GM23248 (cell line): ENCODE measurements at regions not wholly inside any gene's neighbourhood (a gene's known extent, or its start where the extent isn't known, plus 50 kb on each side); places are given as distances from the start of the nearest gene placed in this dataset.
"Not testable (repeated sequence)": the region's sequence is repeated elsewhere in the genome, so short reads cannot be mapped to it uniquely, and the experiment has no call there.

Source experiments
- DNase-seq: peaks from one replicate; pipeline ENCODE4 v3.0.0-alpha.2; 2015
- H2AFZ ChIP-seq: fragments of 200-600 bp; sonication (generic); 2 replicates; pipeline ENCODE4 v1.6.1; 2016; ENCODE audit warnings: antibody characterized with exemption
- H3F3A ChIP-seq: fragments of 200-600 bp; sonication (generic); 2 replicates; pipeline ENCODE4 v1.6.1; 2016; ENCODE audit warnings: mild to moderate bottlenecking, antibody characterized with exemption, mixed run types; ENCODE audit not compliant: insufficient read depth
- H3K27ac ChIP-seq: fragments of 200-600 bp; sonication (generic); 2 replicates; pipeline ENCODE4 v1.5.1; 2016; ENCODE audit warnings: mild to moderate bottlenecking
- H3K27me3 ChIP-seq: fragments of 200-600 bp; sonication (generic); replicated peaks from 2 replicates; pipeline ENCODE4 v1.6.1; 2016; ENCODE audit warnings: mild to moderate bottlenecking; ENCODE audit not compliant: insufficient read depth
- H3K36me3 ChIP-seq: fragments of 200-600 bp; sonication (generic); 2 replicates; pipeline ENCODE4 v1.6.1; 2016; ENCODE audit warnings: low read depth, mild to moderate bottlenecking
- H3K4me1 ChIP-seq: fragments of 200-600 bp; sonication (generic); 2 replicates; pipeline ENCODE4 v1.6.1; 2016; ENCODE audit warnings: mild to moderate bottlenecking; ENCODE audit not compliant: insufficient read depth
- H3K4me2 ChIP-seq: fragments of 200-600 bp; sonication (generic); one replicate; pipeline ENCODE4 v1.6.1; 2016; ENCODE audit warnings: mild to moderate bottlenecking; ENCODE audit not compliant: unreplicated experiment
- H3K4me3 ChIP-seq: fragments of 200-600 bp; sonication (generic); 2 replicates; pipeline ENCODE4 v1.5.1; 2016; ENCODE audit warnings: mild to moderate bottlenecking
- H3K79me2 ChIP-seq: fragments of 200-600 bp; sonication (generic); 2 replicates; pipeline ENCODE4 v1.6.1; 2016; ENCODE audit warnings: mild to moderate bottlenecking; ENCODE audit not compliant: insufficient read depth
- H3K9ac ChIP-seq: fragments of 200-600 bp; sonication (generic); 2 replicates; pipeline ENCODE4 v1.6.1; 2016; ENCODE audit warnings: mild to moderate bottlenecking
- H3K9me2 ChIP-seq: fragments of 200-600 bp; sonication (generic); 2 replicates; pipeline ENCODE4 v1.6.1; 2016; ENCODE audit warnings: mixed run types, mild to moderate bottlenecking, moderate library complexity; ENCODE audit not compliant: insufficient read depth
- H3K9me3 ChIP-seq: fragments of 200-600 bp; sonication (generic); one replicate; pipeline ENCODE4 v1.6.1; 2017; ENCODE audit warnings: low read depth
- H4K20me1 ChIP-seq: fragments of 200-600 bp; sonication (generic); 2 replicates; pipeline ENCODE4 v1.6.0; 2016; ENCODE audit not compliant: insufficient read depth
- EZH2 ChIP-seq: fragments of 200-600 bp; sonication (generic); IDR thresholded peaks from 2 replicates; pipeline ENCODE4 v1.6.1; 2018; ENCODE audit warnings: antibody characterized with exemption, mild to moderate bottlenecking; ENCODE audit not compliant: insufficient read depth, poor library complexity, severe bottlenecking
- EZH2phosphoT487 ChIP-seq: fragments of 200-600 bp; sonication (generic); IDR thresholded peaks from 2 replicates; pipeline ENCODE4 v1.6.1; 2018; ENCODE audit warnings: antibody characterized with exemption, moderate library complexity, mild to moderate bottlenecking, low read depth; ENCODE audit not compliant: insufficient read depth
- WGBS, 2 experiments: methylation state at CpG; one replicate each; pipeline ENCODE4 v1.1.6; 2015 to 2017; ENCODE audit warnings: low lambda C conversion rate in 2 of 2, low coverage in 1 of 2; ENCODE audit errors: missing lambda C conversion rate in 2 of 2; 5-methylcytosine and 5-hydroxymethylcytosine counted together
- in situ Hi-C: fragments of 300-500 bp; cut with MboI; formaldehyde crosslinking; loops from 2 replicates; pipeline ENCODE4 v1.15.0; 2020

- Histone ChIP-seq H3K4me2 (no peak overlapping the region), H3K36me3 (no peaks in the 10 kb centered on the region), H3K4me1 (0 out of 2 replicates have a peak, but pooled peaks cover 6% of the 10 kb centered on the region), H3K27me3 (no peaks in the 10 kb centered on the region), H3F3A (0 out of 2 replicates have a peak, but pooled peaks cover 4% of the 10 kb centered on the region), H3K9ac (no peak overlapping the region), H3K9me2 (no peaks in the 10 kb centered on the region), H3K27ac (no peak overlapping the region), H4K20me1 (no peaks in the 10 kb centered on the region), H3K4me3 (no peak overlapping the region), H3K79me2 (no peaks in the 10 kb centered on the region), H3K9me3 (no peaks in the 10 kb centered on the region), H2AFZ (no peak overlapping the region)
- DNase-seq, result no peak
- in situ Hi-C loops, result no loop called here
- TF ChIP-seq EZH2 (no peak), EZH2phosphoT487 (no peak)
These were observed 169.6 kb upstream of the NDUFV2 start for GRCh38 chr18:8932866-8933265.

- Histone ChIP-seq H3K9ac (no peak overlapping the region), H4K20me1 (no peaks in the 10 kb centered on the region), H3K9me2 (no peaks in the 10 kb centered on the region), H3K27ac (no peak overlapping the region), H3K4me1 (0 out of 2 replicates have a peak, but pooled peaks cover 6% of the 10 kb centered on the region), H3K79me2 (no peaks in the 10 kb centered on the region), H3K4me3 (no peak overlapping the region), H3K27me3 (no peaks in the 10 kb centered on the region), H3K36me3 (no peaks in the 10 kb centered on the region), H2AFZ (no peak overlapping the region), H3K9me3 (no peaks in the 10 kb centered on the region), H3K4me2 (no peak overlapping the region), H3F3A (0 out of 2 replicates have a peak, but pooled peaks cover 4% of the 10 kb centered on the region)
- in situ Hi-C loops, result no loop called here
- no peak for DNase-seq
- TF ChIP-seq EZH2phosphoT487 (no peak), EZH2 (no peak)
- WGBS, 2 experiments, result 83 to 88% methylated on average over 1 of the region's 1 CpG
These were observed 168.7 kb upstream of the NDUFV2 start for GRCh38 chr18:8933714-8934284.

GRCh38 chr18:8935346-8935745, 167.2 kb upstream of the NDUFV2 start:
- H3K4me2 ChIP-seq, H3K79me2 ChIP-seq, H2AFZ ChIP-seq, H3K9ac ChIP-seq, H3F3A ChIP-seq, H3K27ac ChIP-seq, H3K9me3 ChIP-seq, H4K20me1 ChIP-seq, H3K36me3 ChIP-seq, H3K9me2 ChIP-seq, H3K27me3 ChIP-seq, in situ Hi-C loops, H3K4me1 ChIP-seq, DNase-seq, H3K4me3 ChIP-seq: not testable (repeated sequence)
- 65 to 86% methylated on average over 9 to 24 of the region's 24 CpGs for WGBS, 2 experiments

- no peak overlapping the region for H2AFZ ChIP-seq
- no peaks in the 10 kb centered on the region for H3K79me2 ChIP-seq
- no peak for TF ChIP-seq EZH2phosphoT487
- no peak for TF ChIP-seq EZH2
- peaks cover under 1% of the 10 kb centered on the region for H3F3A ChIP-seq
- no peaks in the 10 kb centered on the region for H3K9me3 ChIP-seq
- H3K4me1 ChIP-seq, result peaks cover 8% of the 10 kb centered on the region; the same call in 1 of the 2 replicates
- 75 to 88% methylated on average over 3 of the region's 3 CpGs for WGBS, 2 experiments
- no peak overlapping the region for H3K4me3 ChIP-seq
- no peak for DNase-seq
- no peaks in the 10 kb centered on the region for H3K27me3 ChIP-seq
- in situ Hi-C loops, result no loop called here
- no peak overlapping the region for H3K4me2 ChIP-seq
- H3K9ac ChIP-seq, result no peak overlapping the region
- no peaks in the 10 kb centered on the region for H4K20me1 ChIP-seq
- H3K36me3 ChIP-seq, result no peaks in the 10 kb centered on the region
- no peak overlapping the region for H3K27ac ChIP-seq
- H3K9me2 ChIP-seq, result no peaks in the 10 kb centered on the region
These were observed 165.9 kb upstream of the NDUFV2 start for GRCh38 chr18:8936619-8937018.
